GM13976 (cell line): ENCODE measurements at regions not wholly inside any gene's neighbourhood (a gene's known extent, or its start where the extent isn't known, plus 50 kb on each side); places are given as distances from the start of the nearest gene placed in this dataset.

Experiments
- DNase-seq: peaks from one replicate; pipeline ENCODE4 v3.0.0; 2012; ENCODE audit warnings: low spot score
- CTCF ChIP-seq: IDR thresholded peaks from 2 replicates; pipeline ENCODE4 v1.5.1; 2012; ENCODE audit warnings: borderline replicate concordance, mild to moderate bottlenecking; ENCODE audit not compliant: insufficient read depth; ENCODE audit errors: extremely low read depth, missing control alignments, control extremely low read depth
- in situ Hi-C: fragments of 300-500 bp; cut with MboI; formaldehyde crosslinking; loops from one replicate; pipeline ENCODE4 v1.12.0; 2022; ENCODE audit warnings: low sequenced_read_pairs, mixed read lengths, inconsistent platforms; ENCODE audit not compliant: unreplicated experiment

GRCh38 chr2:43031471-43032212 is 194.8 kb downstream of the ZFP36L2 start:
- no peak for DNase-seq
- TF ChIP-seq CTCF: no peak
- in situ Hi-C loops: no loop called here

- no peak for TF ChIP-seq CTCF
- in situ Hi-C loops: no loop called here
- no peak for DNase-seq
Observed at GRCh38 chr2:43030551-43031307, 195.7 kb downstream of the ZFP36L2 start.

GRCh38 chr2:43029186-43029585 is 197.2 kb downstream of the ZFP36L2 start:
- no peak for DNase-seq
- in situ Hi-C loops: no loop called here
- no peak for TF ChIP-seq CTCF

GRCh38 chr2:43028188-43028587 is 198.2 kb downstream of the ZFP36L2 start:
- in situ Hi-C loops: no loop called here
- DNase-seq: no peak
- TF ChIP-seq CTCF: no peak

- in situ Hi-C loops: no loop called here
- DNase-seq: no peak
- TF ChIP-seq CTCF: no peak
Observed at GRCh38 chr2:43027097-43027873, 199.1 kb downstream of the ZFP36L2 start.

GRCh38 chr2:43026426-43027096 is 199.8 kb downstream of the ZFP36L2 start:
- no peak for TF ChIP-seq CTCF
- in situ Hi-C loops: no loop called here
- no peak for DNase-seq
